ENCODE measurements at regions not wholly inside any gene's neighbourhood (a gene's known extent, or its start where the extent isn't known, plus 50 kb on each side); places are given as distances from the start of the nearest gene placed in this dataset.

DNA sequence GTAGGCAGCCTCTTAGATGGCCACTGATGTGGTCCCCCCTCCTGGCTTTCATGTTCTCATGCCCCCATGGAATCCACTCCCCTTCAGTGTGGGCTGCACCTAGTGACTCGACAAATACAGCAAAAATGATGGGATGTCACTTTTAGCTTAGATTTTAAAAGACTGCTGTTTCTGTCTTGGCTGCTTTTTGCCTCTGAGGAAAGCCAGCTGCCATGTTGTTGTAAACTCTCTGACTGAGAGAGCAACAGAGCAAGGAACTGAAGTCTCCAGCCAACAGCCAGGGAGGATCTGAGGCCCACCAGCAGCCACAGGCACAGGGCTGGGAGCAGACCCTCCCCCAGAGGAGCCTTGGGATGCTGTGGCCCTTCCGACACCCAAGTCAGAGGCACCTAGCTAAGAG lies 60.6 kb upstream of the MARCHF10 start:
- Histone ChIP-seq H3K4me3 (no peak overlapping the region), H3K9me3 (ENCODE audit: low read depth) (no peaks in the 10 kb centered on the region), H3K4me1 (ENCODE audit: low read depth) (peaks cover 34% of the 10 kb centered on the region), H3K27ac (no peak overlapping the region), H3K27me3 (no peaks in the 10 kb centered on the region), H3K36me3 (no peaks in the 10 kb centered on the region)
- DNase-seq (ENCODE audit: low read depth in 1 of 2, low spot score in 1 of 2), result no peak
- TF ChIP-seq CTCF (IDR thresholded peaks at IDR 0.05; ENCODE audit: low read depth, low read length), result no peak

DNA sequence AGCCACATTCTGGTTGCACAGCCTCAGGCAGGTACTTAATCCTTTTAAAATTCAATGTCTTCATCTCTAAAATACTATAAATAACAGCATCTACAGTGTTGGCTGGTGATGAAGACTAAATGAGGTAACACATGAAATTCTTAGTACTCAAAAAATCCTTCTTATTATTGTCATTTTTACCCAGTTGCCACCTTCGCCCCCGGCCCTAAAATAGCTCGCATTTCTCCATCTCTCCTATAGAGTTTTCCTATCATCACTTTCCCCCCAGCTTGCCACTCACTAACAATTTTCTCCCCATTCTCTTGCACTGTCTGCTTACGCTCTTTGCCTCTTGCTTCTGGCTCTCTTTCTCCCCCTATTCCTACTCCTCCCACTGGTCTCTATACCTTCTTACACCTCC lies 59.9 kb upstream of the MARCHF10 start:
- no peaks in the 10 kb centered on the region for H3K27me3 ChIP-seq
- no peak overlapping the region for H3K27ac ChIP-seq
- no peaks in the 10 kb centered on the region for H3K36me3 ChIP-seq
- no peak overlapping the region for H3K4me3 ChIP-seq
- peaks cover 27% of the 10 kb centered on the region for H3K4me1 ChIP-seq (ENCODE audit: low read depth)
- H3K9me3 ChIP-seq (ENCODE audit: low read depth), result no peaks in the 10 kb centered on the region
- no peak for DNase-seq (ENCODE audit: low read depth in 1 of 2, low spot score in 1 of 2)
- TF ChIP-seq CTCF (IDR thresholded peaks at IDR 0.05; ENCODE audit: low read depth, low read length), result no peak

GRCh38 chr17:62867303-62867702 lies 59.2 kb upstream of the MARCHF10 start:
- Histone ChIP-seq H3K4me1 (ENCODE audit: low read depth) (peaks cover 26% of the 10 kb centered on the region), H3K27ac (no peak overlapping the region), H3K4me3 (no peak overlapping the region), H3K36me3 (no peaks in the 10 kb centered on the region), H3K27me3 (no peaks in the 10 kb centered on the region), H3K9me3 (ENCODE audit: low read depth) (no peaks in the 10 kb centered on the region)
- TF ChIP-seq CTCF (IDR thresholded peaks at IDR 0.05; ENCODE audit: low read depth, low read length), result no peak
- DNase-seq (ENCODE audit: low read depth in 1 of 2, low spot score in 1 of 2), result no peak

- no peaks in the 10 kb centered on the region for H3K27me3 ChIP-seq
- no peak overlapping the region for H3K4me3 ChIP-seq
- no peak overlapping the region for H3K27ac ChIP-seq
- no peaks in the 10 kb centered on the region for H3K9me3 ChIP-seq (ENCODE audit: low read depth)
- H3K36me3 ChIP-seq, result no peaks in the 10 kb centered on the region
- TF ChIP-seq CTCF (IDR thresholded peaks at IDR 0.05; ENCODE audit: low read depth, low read length), result no peak
- no peak for DNase-seq (ENCODE audit: low read depth in 1 of 2, low spot score in 1 of 2)
- H3K4me1 ChIP-seq (ENCODE audit: low read depth), result peaks cover 29% of the 10 kb centered on the region
Observed at GRCh38 chr17:62866471-62866870, 58.4 kb upstream of the MARCHF10 start.

DNA sequence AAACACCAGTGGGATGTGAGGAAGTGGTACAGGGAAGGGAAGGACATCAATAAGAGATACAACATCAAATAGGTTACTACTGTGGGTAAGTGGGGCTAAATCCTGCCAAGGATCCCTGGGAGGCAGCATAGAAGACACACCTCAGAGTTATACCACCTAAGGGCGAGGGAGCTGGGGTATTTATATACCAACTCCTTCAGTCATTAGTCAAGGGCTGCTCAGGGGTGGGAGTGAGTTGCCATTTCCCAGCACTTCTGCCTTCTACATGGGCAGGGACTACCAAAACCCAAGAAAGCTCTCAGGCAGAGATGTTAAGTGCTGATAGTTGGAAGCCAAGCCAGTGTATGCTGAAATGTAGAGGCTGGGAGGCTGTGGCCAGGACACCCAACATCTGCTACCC lies 57.5 kb upstream of the MARCHF10 start:
- no peak for TF ChIP-seq CTCF (IDR thresholded peaks at IDR 0.05; ENCODE audit: low read depth, low read length)
- H3K4me3 ChIP-seq, result no peak overlapping the region
- no peak for DNase-seq (ENCODE audit: low read depth in 1 of 2, low spot score in 1 of 2)
- no peaks in the 10 kb centered on the region for H3K9me3 ChIP-seq (ENCODE audit: low read depth)
- H3K4me1 ChIP-seq (ENCODE audit: low read depth), result peaks cover 30% of the 10 kb centered on the region
- H3K36me3 ChIP-seq, result no peaks in the 10 kb centered on the region
- H3K27ac ChIP-seq, result no peak overlapping the region
- no peaks in the 10 kb centered on the region for H3K27me3 ChIP-seq

- Histone ChIP-seq H3K9me3 (ENCODE audit: low read depth) (no peaks in the 10 kb centered on the region), H3K4me3 (no peak overlapping the region), H3K36me3 (no peaks in the 10 kb centered on the region), H3K4me1 (ENCODE audit: low read depth) (peaks cover 15% of the 10 kb centered on the region), H3K27ac (no peak overlapping the region), H3K27me3 (no peaks in the 10 kb centered on the region)
- TF ChIP-seq CTCF (IDR thresholded peaks at IDR 0.05; ENCODE audit: low read depth, low read length), result no peak
- no peak for DNase-seq (ENCODE audit: low read depth in 1 of 2, low spot score in 1 of 2)
Observed at GRCh38 chr17:62862251-62862650, 54.1 kb upstream of the MARCHF10 start.

All from cardiac muscle cell (in vitro differentiated cells and primary cell).